ENCODE measurements at regions not wholly inside any gene's neighbourhood (a gene's known extent, or its start where the extent isn't known, plus 50 kb on each side); places are given as distances from the start of the nearest gene placed in this dataset.

GRCh38 chrX:114046695-114047279 lies 537.1 kb upstream of the HTR2C start:
- TF ChIP-seq CTCF (conservative IDR thresholded peaks at IDR 0.05; ENCODE audit: low read length) (no peak), EZH2phosphoT487 (IDR thresholded peaks at IDR 0.05; ENCODE audit: borderline replicate concordance, low read depth, low read length) (no peak)

Measured in OCI-LY7 (cell line).